HUES48 (cell line): ENCODE measurements at regions not wholly inside any gene's neighbourhood (a gene's known extent, or its start where the extent isn't known, plus 50 kb on each side); places are given as distances from the start of the nearest gene placed in this dataset.

Experiments
- H3K27ac ChIP-seq: one replicate; pipeline ENCODE4 v1.7.0; 2013; ENCODE audit warnings: low read depth, low read length, inconsistent platforms
- H3K27me3 ChIP-seq: 2 replicates; pipeline ENCODE4 v1.6.1; 2013; ENCODE audit warnings: mild to moderate bottlenecking, low read length; ENCODE audit not compliant: control insufficient read depth, insufficient read depth
- H3K36me3 ChIP-seq: 2 replicates; pipeline ENCODE4 v1.6.1; 2013; ENCODE audit warnings: low read length; ENCODE audit not compliant: control insufficient read depth, insufficient read depth
- H3K4me1 ChIP-seq: 2 replicates; pipeline ENCODE4 v1.6.1; 2013; ENCODE audit warnings: mild to moderate bottlenecking, low read length; ENCODE audit not compliant: control insufficient read depth, insufficient read depth
- H3K4me3 ChIP-seq: 2 replicates; pipeline ENCODE4 v1.5.1; 2013; ENCODE audit warnings: mild to moderate bottlenecking, low read depth, low read length
- H3K9ac ChIP-seq: 2 replicates; pipeline ENCODE4 v1.6.1; 2013; ENCODE audit warnings: mild to moderate bottlenecking, low read depth, low read length, moderate library complexity
- H3K9me3 ChIP-seq: 2 replicates; pipeline ENCODE4 v1.6.1; 2013; ENCODE audit warnings: low read length; ENCODE audit not compliant: control insufficient read depth, insufficient read depth

GRCh38 chr10:60705376-60705775 is 72.9 kb upstream of the CDK1 start:
- H3K4me1 ChIP-seq, result peaks cover 7% of the 10 kb centered on the region; the same call in 1 of the 2 replicates
- no peaks in the 10 kb centered on the region for H3K36me3 ChIP-seq
- peaks cover 7% of the 10 kb centered on the region for H3K9me3 ChIP-seq
- H3K27ac ChIP-seq, result no peak overlapping the region
- no peak overlapping the region for H3K9ac ChIP-seq
- H3K4me3 ChIP-seq, result no peak overlapping the region
- H3K27me3 ChIP-seq, result no peaks in the 10 kb centered on the region

GRCh38 chr10:60704471-60704870 is 73.8 kb upstream of the CDK1 start:
- no peaks in the 10 kb centered on the region for H3K36me3 ChIP-seq
- no peaks in the 10 kb centered on the region for H3K27me3 ChIP-seq
- no peak overlapping the region for H3K27ac ChIP-seq
- peaks cover 7% of the 10 kb centered on the region; the same call in 1 of the 2 replicates for H3K4me1 ChIP-seq
- H3K9ac ChIP-seq, result no peak overlapping the region
- H3K4me3 ChIP-seq, result no peak overlapping the region
- H3K9me3 ChIP-seq, result peaks cover 7% of the 10 kb centered on the region

GRCh38 chr10:60703266-60704041 is 74.8 kb upstream of the CDK1 start:
- H3K27ac ChIP-seq, result no peak overlapping the region
- peaks cover 7% of the 10 kb centered on the region for H3K9me3 ChIP-seq
- H3K4me3 ChIP-seq, result no peak overlapping the region
- no peaks in the 10 kb centered on the region for H3K27me3 ChIP-seq
- no peak overlapping the region for H3K9ac ChIP-seq
- H3K4me1 ChIP-seq, result peaks cover 7% of the 10 kb centered on the region; the same call in 1 of the 2 replicates
- H3K36me3 ChIP-seq, result no peaks in the 10 kb centered on the region

- no peak overlapping the region for H3K9ac ChIP-seq
- no peaks in the 10 kb centered on the region for H3K4me1 ChIP-seq
- peaks cover 8% of the 10 kb centered on the region for H3K9me3 ChIP-seq
- no peaks in the 10 kb centered on the region for H3K36me3 ChIP-seq
- no peak overlapping the region for H3K4me3 ChIP-seq
- H3K27ac ChIP-seq, result no peak overlapping the region
- H3K27me3 ChIP-seq, result no peaks in the 10 kb centered on the region
Measured at GRCh38 chr10:60687679-60688078, 90.6 kb upstream of the CDK1 start.

GRCh38 chr10:60684091-60684490 is 94.2 kb upstream of the CDK1 start:
- H3K27me3 ChIP-seq, result no peaks in the 10 kb centered on the region
- H3K4me1 ChIP-seq, result peaks cover under 1% of the 10 kb centered on the region; the same call in 1 of the 2 replicates
- no peaks in the 10 kb centered on the region for H3K36me3 ChIP-seq
- H3K4me3 ChIP-seq, result no peak overlapping the region
- H3K27ac ChIP-seq, result no peak overlapping the region
- H3K9me3 ChIP-seq, result no peaks in the 10 kb centered on the region
- no peak overlapping the region for H3K9ac ChIP-seq

GRCh38 chr10:60681103-60681502 is 97.2 kb upstream of the CDK1 start:
- Histone ChIP-seq H3K4me3 (no peak overlapping the region), H3K36me3 (no peaks in the 10 kb centered on the region), H3K27me3 (no peaks in the 10 kb centered on the region), H3K4me1 (peaks cover 18% of the 10 kb centered on the region), H3K9ac (no peak overlapping the region), H3K9me3 (no peaks in the 10 kb centered on the region), H3K27ac (no peak overlapping the region)

DNA sequence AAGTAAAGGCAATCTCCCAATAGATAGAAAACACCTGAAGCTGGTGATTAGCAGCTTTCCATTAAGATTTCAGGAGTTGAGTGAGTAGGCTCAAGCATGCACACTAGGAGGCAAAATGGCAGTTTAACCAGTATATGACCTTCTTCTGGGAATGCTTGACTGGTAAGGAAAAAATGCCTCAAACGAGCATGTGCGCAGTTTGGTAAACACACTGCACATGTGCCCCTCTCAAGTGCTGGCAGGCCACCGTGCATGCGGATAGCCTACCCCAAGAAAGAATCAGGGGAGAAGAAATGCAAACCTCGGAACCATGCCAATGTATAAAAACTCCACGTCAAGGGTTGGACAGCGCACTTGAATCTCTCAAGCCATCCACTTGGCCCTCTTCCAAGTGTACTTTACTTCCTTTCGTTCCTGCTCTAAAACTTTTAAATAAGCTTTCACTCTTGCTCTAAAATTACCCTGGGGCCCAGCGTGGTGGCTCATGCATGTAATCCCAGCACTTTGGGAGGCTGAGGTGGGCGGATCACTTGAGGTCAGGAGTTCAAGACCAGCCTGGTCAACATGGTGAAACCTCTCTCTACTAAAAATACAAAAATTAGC is 98.8 kb upstream of the CDK1 start:
- no peak overlapping the region for H3K4me3 ChIP-seq
- H3K27me3 ChIP-seq, result no peaks in the 10 kb centered on the region
- H3K9me3 ChIP-seq, result no peaks in the 10 kb centered on the region
- H3K9ac ChIP-seq, result no peak overlapping the region
- H3K36me3 ChIP-seq, result no peaks in the 10 kb centered on the region
- peaks cover 18% of the 10 kb centered on the region for H3K4me1 ChIP-seq
- no peak overlapping the region for H3K27ac ChIP-seq

DNA sequence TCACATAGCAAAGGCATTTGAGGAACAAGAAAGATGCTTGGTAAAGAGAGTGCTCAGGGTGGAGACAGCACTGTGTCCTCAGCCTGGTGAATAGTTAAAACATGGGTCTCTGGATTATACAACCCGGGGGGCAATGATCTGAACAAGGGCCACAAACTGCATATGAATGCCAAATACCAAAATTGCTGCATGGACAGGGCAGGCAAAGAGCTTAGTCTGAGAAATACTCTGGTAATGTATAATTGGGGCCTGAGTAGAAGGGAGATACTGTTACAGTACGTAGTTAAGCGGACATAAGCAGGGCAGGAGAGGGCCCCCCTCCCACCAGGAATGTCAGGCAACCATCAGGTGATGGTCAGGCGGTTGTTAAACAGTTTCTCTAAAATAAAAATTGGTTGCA is 99.3 kb upstream of the CDK1 start:
- no peaks in the 10 kb centered on the region for H3K27me3 ChIP-seq
- H3K27ac ChIP-seq, result no peak overlapping the region
- H3K9me3 ChIP-seq, result no peaks in the 10 kb centered on the region
- H3K4me3 ChIP-seq, result no peak overlapping the region
- no peak overlapping the region for H3K9ac ChIP-seq
- peaks cover 18% of the 10 kb centered on the region for H3K4me1 ChIP-seq
- H3K36me3 ChIP-seq, result no peaks in the 10 kb centered on the region

DNA sequence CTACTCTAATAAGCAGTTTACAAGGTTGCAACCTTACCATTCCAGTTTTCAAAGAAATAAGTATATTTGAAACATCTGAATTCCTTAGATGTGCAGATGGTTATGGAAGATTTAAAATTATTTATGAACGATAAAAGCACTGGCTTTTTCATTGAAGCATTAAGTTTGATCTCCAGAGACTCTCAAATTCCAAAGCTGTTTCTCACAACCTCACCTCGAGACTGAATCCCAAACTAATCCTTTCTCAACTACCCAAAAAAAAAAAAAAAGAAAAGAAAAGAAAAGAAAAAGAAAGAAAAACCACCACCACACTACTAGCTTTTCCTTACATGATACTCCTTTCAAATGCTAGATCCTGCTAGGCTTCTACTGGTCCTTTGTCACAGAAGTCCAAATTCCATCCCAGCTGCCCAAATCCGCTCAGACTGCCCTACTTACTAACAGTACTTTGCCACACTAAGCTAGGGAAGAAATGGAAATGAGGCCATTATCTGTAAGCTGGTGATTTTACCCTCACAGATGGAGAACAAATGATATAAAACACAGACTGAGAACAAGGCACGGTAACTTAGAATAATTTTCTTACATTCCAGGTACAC is 100.6 kb upstream of the CDK1 start:
- H3K27me3 ChIP-seq, result no peaks in the 10 kb centered on the region
- H3K9me3 ChIP-seq, result no peaks in the 10 kb centered on the region
- no peaks in the 10 kb centered on the region for H3K36me3 ChIP-seq
- peaks cover 18% of the 10 kb centered on the region for H3K4me1 ChIP-seq
- no peak overlapping the region for H3K4me3 ChIP-seq
- H3K27ac ChIP-seq, result peak overlapping the region; percentile 14
- no peak overlapping the region for H3K9ac ChIP-seq

GRCh38 chr10:60675236-60675635 is 103.0 kb upstream of the CDK1 start:
- Histone ChIP-seq H3K4me3 (no peak overlapping the region), H3K27me3 (no peaks in the 10 kb centered on the region), H3K27ac (no peak overlapping the region), H3K9me3 (no peaks in the 10 kb centered on the region), H3K4me1 (peaks cover 18% of the 10 kb centered on the region), H3K36me3 (no peaks in the 10 kb centered on the region), H3K9ac (no peak overlapping the region)

GRCh38 chr10:60669501-60669900 is 108.8 kb upstream of the CDK1 start:
- Histone ChIP-seq H3K4me1 (peaks cover 8% of the 10 kb centered on the region), H3K36me3 (no peaks in the 10 kb centered on the region), H3K9ac (no peak overlapping the region), H3K9me3 (no peaks in the 10 kb centered on the region), H3K27ac (no peak overlapping the region), H3K27me3 (no peaks in the 10 kb centered on the region), H3K4me3 (no peak overlapping the region)
